HCT116 (cell line): ENCODE measurements at regions not wholly inside any gene's neighbourhood (a gene's known extent, or its start where the extent isn't known, plus 50 kb on each side); places are given as distances from the start of the nearest gene placed in this dataset.

Experiments used
- ATAC-seq: fragments of 200-7000 bp; cut with Tn5 transposase; 2 replicates; pipeline ENCODE4 v1.9.1; 2020; ENCODE audit warnings: mild to moderate bottlenecking, moderate library complexity
- BruUV-seq: library from RNA; stranded (reverse); fragments of 400-500 nt; replicated peaks from 2 replicates; lab custom pipeline; 2021; lab: Mats Ljungman, UMichigan
- CTCF ChIA-PET: fragments of 300-600 bp; sonication (Branson Sonifier 250); formaldehyde crosslinking; loops from one replicate; lab custom pipeline; 2021; ENCODE audit warnings: antibody characterized with exemption; lab: Charles Lee
- POLR2A ChIA-PET: fragments of 300-600, 350-600 bp; sonication (Branson Sonifier 250); formaldehyde crosslinking; loops from one replicate; lab custom pipeline; 2021; ENCODE audit warnings: antibody characterized with exemption; lab: Charles Lee
- RAD21 ChIA-PET, 2 experiments: fragments of 300-600 bp; sonication (Branson Sonifier 250); formaldehyde crosslinking; loops; one replicate each; lab custom pipeline; 2023; ENCODE audit warnings: low total read pairs in 2 of 2; ENCODE audit not compliant: uncharacterized antibody in 2 of 2, unreplicated experiment in 2 of 2, low non-redundant PET in 1 of 2; lab: Charles Lee
- DNase-seq: peaks from one replicate; pipeline ENCODE4 v3.0.0-alpha.2; 2010; ENCODE audit warnings: low read depth, low spot score
- H2AFZ ChIP-seq: fragments of 200-600 bp; shearing (Covaris generic), sonication (generic); 2 replicates; pipeline ENCODE4 v1.6.1; 2017; ENCODE audit warnings: low read depth, mixed run types, mixed read lengths, antibody characterized with exemption, low read length; ENCODE audit not compliant: poor library complexity, severe bottlenecking
- H3K27ac ChIP-seq: 2 replicates; pipeline ENCODE4 v1.5.1; 2012; ENCODE audit warnings: low read depth, low read length
- H3K27me3 ChIP-seq: fragments of 200-600 bp; sonication (generic); 2 replicates; pipeline ENCODE4 v1.6.1; 2016; ENCODE audit warnings: mixed run types, low read length, mixed read lengths; ENCODE audit not compliant: insufficient read depth
- H3K36me3 ChIP-seq, 2 experiments: fragments of 200-500 bp in 1 of 2; fragments of 200-600 bp in 1 of 2; sonication (Bioruptor generic) in 1 of 2; sonication (generic) in 1 of 2; 2 replicates each; pipeline versions ENCODE4 v1.5.1 to v1.6.1; 2014 to 2016; ENCODE audit warnings: low read length in 2 of 2, inconsistent platforms in 1 of 2, mixed read lengths in 1 of 2, mixed run types in 1 of 2; ENCODE audit not compliant: insufficient read depth in 2 of 2, control insufficient read depth in 1 of 2
- H3K4me1 ChIP-seq, 2 experiments: fragments of 200-600 bp in 1 of 2; sonication (generic) in 1 of 2; 2 replicates each; pipeline versions ENCODE4 v1.5.1 to v1.6.1; 2012 to 2017; ENCODE audit warnings: low read length in 2 of 2, inconsistent platforms in 1 of 2, mild to moderate bottlenecking in 1 of 2, mixed read lengths in 1 of 2, mixed run types in 1 of 2, moderate library complexity in 1 of 2; ENCODE audit not compliant: insufficient read depth in 2 of 2, control insufficient read depth in 1 of 2
- H3K4me2 ChIP-seq: fragments of 200-600 bp; sonication (generic); 2 replicates; pipeline ENCODE4 v1.6.1; 2017; ENCODE audit warnings: mixed run types, low read length, mixed read lengths
- H3K4me3 ChIP-seq, 2 experiments: fragments of 200-600 bp in 1 of 2; sonication (generic) in 1 of 2; replicated peaks in 1 of 2; 2 replicates each; pipeline ENCODE4 v1.5.1; 2011 to 2016; ENCODE audit warnings: low read length in 2 of 2, control low read depth in 1 of 2, low read depth in 1 of 2, mild to moderate bottlenecking in 1 of 2, mixed read lengths in 1 of 2, mixed run types in 1 of 2
- H3K79me2 ChIP-seq: fragments of 200-600 bp; sonication (generic); 2 replicates; pipeline ENCODE4 v1.6.1; 2017; ENCODE audit warnings: mild to moderate bottlenecking, mixed run types, low read length, moderate library complexity, mixed read lengths; ENCODE audit not compliant: insufficient read depth
- H3K9ac ChIP-seq: fragments of 200-600 bp; sonication (generic); 2 replicates; pipeline ENCODE4 v1.6.1; 2016; ENCODE audit warnings: low read length, mixed read lengths
- H3K9me2 ChIP-seq: fragments of 200-600 bp; sonication (generic), shearing (Covaris generic); 2 replicates; pipeline ENCODE4 v1.6.1; 2017; ENCODE audit warnings: mixed run types, mild to moderate bottlenecking, moderate library complexity; ENCODE audit not compliant: insufficient read depth
- H3K9me3 ChIP-seq, 2 experiments: fragments of 200-500 bp in 1 of 2; fragments of 200-600 bp in 1 of 2; sonication (Bioruptor generic) in 1 of 2; sonication (generic) in 1 of 2; 2 replicates each; pipeline ENCODE4 v1.6.1; 2014 to 2017; ENCODE audit warnings: low read length in 2 of 2, mixed read lengths in 2 of 2, inconsistent platforms in 1 of 2, low read depth in 1 of 2, mild to moderate bottlenecking in 1 of 2, mixed run types in 1 of 2, moderate library complexity in 1 of 2; ENCODE audit not compliant: control insufficient read depth in 1 of 2, insufficient read depth in 1 of 2
- H4K20me1 ChIP-seq: fragments of 200-600 bp; sonication (generic), shearing (Covaris generic); 2 replicates; pipeline ENCODE4 v1.6.1; 2017; ENCODE audit warnings: mixed run types, mild to moderate bottlenecking, moderate library complexity; ENCODE audit not compliant: insufficient read depth
- CEBPB ChIP-seq: IDR thresholded peaks from 2 replicates; pipeline ENCODE4 v1.6.1; 2012; ENCODE audit warnings: low read depth
- CTCF ChIP-seq, 3 experiments: fragments of 200-600 bp in 1 of 3; sonication (generic) in 1 of 3; IDR thresholded peaks in 2 of 3; conservative IDR thresholded peaks in 1 of 3; 2 replicates each; pipeline ENCODE4 v1.5.1; 2012 to 2017; ENCODE audit warnings: low read depth in 2 of 3, low read length in 2 of 3, antibody characterized with exemption in 1 of 3, borderline replicate concordance in 1 of 3, control low read depth in 1 of 3, mild to moderate bottlenecking in 1 of 3, mixed read lengths in 1 of 3, mixed run types in 1 of 3, moderate library complexity in 1 of 3; ENCODE audit not compliant: insufficient read depth in 1 of 3
- EGR1 ChIP-seq: IDR thresholded peaks from 2 replicates; pipeline ENCODE4 v1.6.1; 2012; ENCODE audit warnings: low read depth
- ELF1 ChIP-seq: IDR thresholded peaks from 2 replicates; pipeline ENCODE4 v1.6.1; 2012; ENCODE audit warnings: low read depth, borderline replicate concordance
- EZH2 ChIP-seq: fragments of 200-600 bp; sonication (generic); IDR thresholded peaks from 2 replicates; pipeline ENCODE4 v1.6.1; 2017; ENCODE audit warnings: antibody characterized with exemption, mixed run types
- EZH2phosphoT487 ChIP-seq: fragments of 200-600 bp; IDR thresholded peaks from 2 replicates; pipeline ENCODE4 v1.6.1; 2018; ENCODE audit warnings: antibody characterized with exemption, borderline replicate concordance
- FOSL1 ChIP-seq: IDR thresholded peaks from 2 replicates; pipeline ENCODE4 v1.6.1; 2012; ENCODE audit warnings: low read depth
- JUND ChIP-seq: IDR thresholded peaks from 2 replicates; pipeline ENCODE4 v1.6.1; 2012
- REST ChIP-seq: IDR thresholded peaks from 2 replicates; pipeline ENCODE4 v1.6.1; 2012; ENCODE audit warnings: low read depth
- SIN3A ChIP-seq: IDR thresholded peaks from 2 replicates; pipeline ENCODE4 v1.6.1; 2012; ENCODE audit warnings: low read depth
- SRF ChIP-seq: IDR thresholded peaks from 2 replicates; pipeline ENCODE4 v1.6.1; 2012; ENCODE audit warnings: low read depth
- TCF7L2 ChIP-seq: IDR thresholded peaks from 2 replicates; pipeline ENCODE4 v1.7.0; 2011; ENCODE audit warnings: borderline replicate concordance, inconsistent platforms; ENCODE audit not compliant: insufficient read depth, insufficient read length; ENCODE audit errors: extremely low read depth
- YY1 ChIP-seq: IDR thresholded peaks from 2 replicates; pipeline ENCODE4 v1.6.1; 2011; ENCODE audit warnings: low read length, low read depth, moderate library complexity, mild to moderate bottlenecking; ENCODE audit not compliant: insufficient replicate concordance; ENCODE audit errors: extremely low read depth
- ZFX ChIP-seq: fragments of 450-650 bp; IDR thresholded peaks from 2 replicates; pipeline ENCODE4 v1.6.1; 2017
- ZNF274 ChIP-seq: fragments of 200-500 bp; sonication (Bioruptor generic); IDR thresholded peaks from 2 replicates; pipeline ENCODE4 v1.6.1; 2014; ENCODE audit warnings: mild to moderate bottlenecking, low read depth, low read length, inconsistent platforms
- intact Hi-C: fragments of 100-400 bp; cut with micrococcal nuclease; formaldehyde crosslinking; loops from 2 replicates; pipeline ENCODE4 v1.10.0; 2022
- TF ChIP-seq, protein P1 (sequence below): IDR thresholded peaks from 2 replicates; pipeline ENCODE4 v1.6.1; 2011; ENCODE audit warnings: mild to moderate bottlenecking, low read length, moderate library complexity; ENCODE audit not compliant: insufficient replicate concordance; ENCODE audit errors: extremely low read depth

DNA sequence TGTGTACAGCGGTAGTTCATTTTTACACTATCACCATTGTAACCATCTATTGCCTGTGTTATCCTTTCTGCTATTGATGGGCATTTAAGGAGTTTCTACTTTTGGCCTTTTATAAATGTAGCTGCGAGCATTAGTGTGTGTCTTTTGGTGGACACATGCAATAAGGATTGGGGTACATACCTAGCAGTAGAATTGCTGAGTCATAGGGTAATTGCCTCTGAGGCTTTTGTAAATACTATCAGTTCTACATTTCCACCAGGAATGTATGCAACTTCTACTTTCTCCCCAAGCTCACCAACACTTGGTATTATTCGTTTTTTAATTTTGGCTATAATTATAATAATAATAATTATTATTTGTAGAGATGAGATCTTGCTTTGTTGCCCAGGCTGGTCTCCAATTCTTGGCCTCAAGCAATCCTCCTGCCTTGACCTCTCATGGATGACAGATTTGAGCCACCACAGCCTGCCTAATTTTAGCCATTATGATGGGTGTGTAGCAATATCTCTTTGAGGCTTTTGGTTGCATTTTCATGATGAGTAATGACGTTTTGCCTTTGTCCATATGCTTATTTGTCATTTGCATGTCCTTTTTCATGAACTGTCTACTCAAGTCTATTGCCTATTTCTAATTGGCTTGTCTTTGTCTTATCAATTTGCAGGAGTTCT is 277.0 kb downstream of the ACTR3B start:
- Histone ChIP-seq H3K9me2 (no peaks in the 10 kb centered on the region), H2AFZ (no peak overlapping the region), H3K36me3 (no peaks in the 10 kb centered on the region), H3K27ac (no peak overlapping the region), H3K27me3 (peaks cover 18% of the 10 kb centered on the region; the same call in 1 of the 2 replicates), H3K79me2 (no peaks in the 10 kb centered on the region), H3K4me3 (no peak overlapping the region), H4K20me1 (no peaks in the 10 kb centered on the region), H3K4me2 (no peak overlapping the region), H3K9me3 (no peaks in the 10 kb centered on the region), H3K9ac (no peak overlapping the region)
- ChIA-PET POLR2A (no interaction called here), RAD21 (no interaction called here), CTCF (no interaction called here)
- no peak for ATAC-seq
- no peak for DNase-seq
- intact Hi-C loops: no loop called here
- no TSS peak for BruUV-seq
- TF ChIP-seq JUND: no peak
- TF ChIP-seq FOSL1: no peak
- no peak for TF ChIP-seq ELF1
- TF ChIP-seq EZH2: no peak
- TF ChIP-seq CTCF (IDR thresholded peaks at IDR 0.05 in 2 of 3, conservative IDR thresholded peaks at IDR 0.05 in 1 of 3; ENCODE audit: borderline replicate concordance in 1 of 3, insufficient read depth in 1 of 3, low read depth in 2 of 3, low read length in 2 of 3): no peak
- no peak for TF ChIP-seq EZH2phosphoT487
- TF ChIP-seq REST: no peak
- no peak for TF ChIP-seq YY1
- no peak for TF ChIP-seq TCF7L2
- no peak for TF ChIP-seq EGR1
- TF ChIP-seq CEBPB: no peak
- no peak for TF ChIP-seq SRF
- TF ChIP-seq SIN3A: no peak
- TF ChIP-seq ZFX: no peak
- TF ChIP-seq, protein P1, sequence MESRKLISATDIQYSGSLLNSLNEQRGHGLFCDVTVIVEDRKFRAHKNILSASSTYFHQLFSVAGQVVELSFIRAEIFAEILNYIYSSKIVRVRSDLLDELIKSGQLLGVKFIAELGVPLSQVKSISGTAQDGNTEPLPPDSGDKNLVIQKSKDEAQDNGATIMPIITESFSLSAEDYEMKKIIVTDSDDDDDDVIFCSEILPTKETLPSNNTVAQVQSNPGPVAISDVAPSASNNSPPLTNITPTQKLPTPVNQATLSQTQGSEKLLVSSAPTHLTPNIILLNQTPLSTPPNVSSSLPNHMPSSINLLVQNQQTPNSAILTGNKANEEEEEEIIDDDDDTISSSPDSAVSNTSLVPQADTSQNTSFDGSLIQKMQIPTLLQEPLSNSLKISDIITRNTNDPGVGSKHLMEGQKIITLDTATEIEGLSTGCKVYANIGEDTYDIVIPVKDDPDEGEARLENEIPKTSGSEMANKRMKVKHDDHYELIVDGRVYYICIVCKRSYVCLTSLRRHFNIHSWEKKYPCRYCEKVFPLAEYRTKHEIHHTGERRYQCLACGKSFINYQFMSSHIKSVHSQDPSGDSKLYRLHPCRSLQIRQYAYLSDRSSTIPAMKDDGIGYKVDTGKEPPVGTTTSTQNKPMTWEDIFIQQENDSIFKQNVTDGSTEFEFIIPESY: no peak
- no peak for TF ChIP-seq ZNF274
- TF ChIP-seq, all 23 proteins: peak for 0
- no peaks in the 10 kb centered on the region for H3K4me1 ChIP-seq
